ENCODE measurements at regions not wholly inside any gene's neighbourhood (a gene's known extent, or its start where the extent isn't known, plus 50 kb on each side); places are given as distances from the start of the nearest gene placed in this dataset.

DNA sequence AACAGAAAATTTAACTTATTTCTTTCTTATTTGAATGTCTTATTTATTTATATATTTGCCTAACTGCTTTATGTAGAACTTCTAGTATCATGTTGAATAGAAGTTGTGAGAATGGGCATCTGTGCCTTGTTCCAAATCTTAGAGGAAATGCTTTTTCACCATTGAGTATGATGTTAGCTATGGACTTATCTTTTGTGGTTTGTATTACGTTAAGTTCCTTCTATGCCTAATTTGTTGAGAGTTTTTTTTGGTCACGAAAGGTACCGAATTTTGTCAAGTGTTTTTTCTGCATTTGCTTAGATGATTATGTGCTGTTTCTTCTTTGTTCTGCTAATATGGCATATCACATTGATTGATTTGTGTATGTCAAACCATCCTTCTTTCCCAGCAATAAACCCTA, 161.0 kb upstream of the TRIM24 start:
- no peak for DNase-seq
- TF ChIP-seq, protein P1, sequence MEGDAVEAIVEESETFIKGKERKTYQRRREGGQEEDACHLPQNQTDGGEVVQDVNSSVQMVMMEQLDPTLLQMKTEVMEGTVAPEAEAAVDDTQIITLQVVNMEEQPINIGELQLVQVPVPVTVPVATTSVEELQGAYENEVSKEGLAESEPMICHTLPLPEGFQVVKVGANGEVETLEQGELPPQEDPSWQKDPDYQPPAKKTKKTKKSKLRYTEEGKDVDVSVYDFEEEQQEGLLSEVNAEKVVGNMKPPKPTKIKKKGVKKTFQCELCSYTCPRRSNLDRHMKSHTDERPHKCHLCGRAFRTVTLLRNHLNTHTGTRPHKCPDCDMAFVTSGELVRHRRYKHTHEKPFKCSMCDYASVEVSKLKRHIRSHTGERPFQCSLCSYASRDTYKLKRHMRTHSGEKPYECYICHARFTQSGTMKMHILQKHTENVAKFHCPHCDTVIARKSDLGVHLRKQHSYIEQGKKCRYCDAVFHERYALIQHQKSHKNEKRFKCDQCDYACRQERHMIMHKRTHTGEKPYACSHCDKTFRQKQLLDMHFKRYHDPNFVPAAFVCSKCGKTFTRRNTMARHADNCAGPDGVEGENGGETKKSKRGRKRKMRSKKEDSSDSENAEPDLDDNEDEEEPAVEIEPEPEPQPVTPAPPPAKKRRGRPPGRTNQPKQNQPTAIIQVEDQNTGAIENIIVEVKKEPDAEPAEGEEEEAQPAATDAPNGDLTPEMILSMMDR (IDR thresholded peaks at IDR 0.05), result no peak
- no peak overlapping the region for H3K27ac Mint-ChIP-seq
- no peaks in the 10 kb centered on the region for H3K9me3 Mint-ChIP-seq
- H3K36me3 Mint-ChIP-seq (ENCODE audit: low read depth), result no peaks in the 10 kb centered on the region
- no peaks in the 10 kb centered on the region for H3K4me1 Mint-ChIP-seq
- no peaks in the 10 kb centered on the region for H3K27me3 Mint-ChIP-seq (ENCODE audit: low read depth, poor library complexity)
- no peak overlapping the region for H3K4me3 Mint-ChIP-seq

DNA sequence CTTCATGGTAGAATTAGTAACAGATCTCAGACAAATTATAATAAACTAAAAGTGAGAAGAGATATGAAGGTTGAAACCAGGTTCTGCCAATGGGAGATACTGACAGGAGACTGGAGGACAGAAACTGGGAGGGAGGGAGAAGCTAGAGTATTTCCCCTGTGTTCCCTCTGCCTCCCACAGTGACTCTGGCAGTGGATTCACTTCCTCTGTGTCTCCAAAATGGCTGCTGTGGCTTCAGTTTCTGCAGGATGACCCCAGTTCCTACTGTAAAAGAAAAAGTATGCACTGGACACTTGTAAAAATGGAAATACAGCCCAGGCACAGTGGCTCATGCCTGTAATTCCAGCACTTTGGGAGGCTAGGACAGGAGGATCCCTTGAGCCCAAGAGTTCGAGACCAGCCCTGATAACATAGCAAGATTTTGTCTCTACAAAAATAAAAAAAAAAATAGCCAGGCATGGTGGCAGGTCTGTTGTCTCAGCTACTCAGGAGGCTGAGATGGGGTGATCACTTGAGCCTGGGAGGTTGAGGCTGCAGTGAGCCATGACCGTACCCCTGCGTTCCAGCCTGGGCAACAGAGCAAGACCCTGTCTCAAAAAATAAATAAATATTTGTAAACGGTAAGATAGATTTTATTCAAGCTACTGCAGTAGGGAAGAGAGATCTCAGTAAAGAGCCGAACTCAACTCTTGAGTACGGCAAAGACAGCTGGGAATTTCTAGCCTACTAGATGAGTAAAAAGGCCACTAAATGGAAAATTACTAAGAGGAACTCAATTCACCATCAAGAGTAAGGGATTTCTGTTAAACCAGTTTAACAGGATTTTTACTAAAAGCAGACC, 156.6 kb upstream of the TRIM24 start:
- H3K9me3 Mint-ChIP-seq, result no peaks in the 10 kb centered on the region

DNA sequence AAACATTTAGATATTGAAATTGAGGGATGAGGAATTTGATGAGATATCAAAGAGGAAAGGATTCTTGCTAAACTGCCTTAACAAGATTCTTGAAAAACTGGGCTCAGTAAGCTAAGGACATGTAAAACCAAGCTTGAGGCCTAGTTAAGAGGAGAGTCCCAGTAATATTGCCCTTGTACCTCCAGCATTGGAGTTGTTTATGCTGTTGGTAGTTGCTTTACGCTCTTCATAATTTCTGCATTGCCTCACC, 156.1 kb upstream of the TRIM24 start:
- TF ChIP-seq, protein P1 (IDR thresholded peaks at IDR 0.05), result no peak
- H3K36me3 Mint-ChIP-seq (ENCODE audit: low read depth), result no peaks in the 10 kb centered on the region
- H3K9me3 Mint-ChIP-seq, result no peaks in the 10 kb centered on the region
- no peaks in the 10 kb centered on the region for H3K4me1 Mint-ChIP-seq
- no peaks in the 10 kb centered on the region for H3K27me3 Mint-ChIP-seq (ENCODE audit: low read depth, poor library complexity)
- DNase-seq, result no peak
- no peak overlapping the region for H3K27ac Mint-ChIP-seq
- no peak overlapping the region for H3K4me3 Mint-ChIP-seq

More for the DNA sequence above, 156.6 kb upstream of the TRIM24 start:
- Mint-ChIP-seq H3K4me1 (no peaks in the 10 kb centered on the region), H3K4me3 (no peak overlapping the region), H3K27me3 (ENCODE audit: low read depth, poor library complexity) (no peaks in the 10 kb centered on the region), H3K36me3 (ENCODE audit: low read depth) (no peaks in the 10 kb centered on the region), H3K27ac (no peak overlapping the region)
- TF ChIP-seq, protein P1 (IDR thresholded peaks at IDR 0.05), result no peak
- DNase-seq, result no peak

DNA sequence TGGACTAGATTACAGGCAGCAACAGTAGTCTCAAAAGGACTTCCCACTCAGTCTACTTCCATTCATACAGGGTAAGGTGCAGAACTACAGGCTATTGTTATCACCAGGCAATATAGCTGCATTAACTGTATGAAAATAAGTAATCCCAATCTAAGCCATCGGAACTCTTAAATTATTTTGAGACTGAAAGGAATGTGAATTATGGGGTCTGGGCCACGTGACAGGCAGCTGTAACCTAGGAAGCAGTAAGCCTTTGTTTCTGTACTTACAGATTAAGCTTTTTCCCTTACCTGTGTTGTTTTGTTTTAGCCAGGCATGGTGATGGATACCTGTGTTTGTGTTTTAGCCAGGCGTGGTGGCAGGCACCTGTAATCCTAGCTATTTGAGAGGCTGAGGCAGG, 152.4 kb upstream of the TRIM24 start:
- H3K27ac Mint-ChIP-seq, result peak overlapping the region; percentile 32
- H3K36me3 Mint-ChIP-seq (ENCODE audit: low read depth), result no peaks in the 10 kb centered on the region

DNA sequence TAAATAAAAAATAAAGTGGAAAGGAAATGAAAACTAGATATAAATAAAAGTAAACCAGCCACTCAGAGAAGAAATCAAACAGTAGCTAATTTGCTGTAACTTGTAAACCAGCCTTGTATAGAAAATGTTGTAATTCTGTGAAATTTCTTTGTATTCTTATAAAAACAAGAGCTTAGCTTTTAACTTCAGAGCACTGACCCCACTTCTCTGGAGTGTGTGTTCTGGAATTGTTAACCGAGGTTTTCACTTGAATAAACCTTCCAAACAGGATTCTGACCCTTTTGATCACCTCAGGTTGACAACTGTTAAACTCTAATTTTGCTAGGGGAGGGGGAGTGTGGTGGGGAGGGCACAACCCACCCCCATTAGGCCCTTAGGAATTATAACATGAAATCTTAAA, 151.9 kb upstream of the TRIM24 start:
- TF ChIP-seq, protein P1 (IDR thresholded peaks at IDR 0.05), result no peak
- Mint-ChIP-seq H3K36me3 (ENCODE audit: low read depth) (no peaks in the 10 kb centered on the region), H3K27me3 (ENCODE audit: low read depth, poor library complexity) (peaks cover 8% of the 10 kb centered on the region), H3K4me1 (no peaks in the 10 kb centered on the region), H3K4me3 (no peak overlapping the region), H3K9me3 (no peaks in the 10 kb centered on the region), H3K27ac (no peak overlapping the region)
- DNase-seq, result no peak

More for the DNA sequence above, 152.4 kb upstream of the TRIM24 start:
- Mint-ChIP-seq H3K27me3 (ENCODE audit: low read depth, poor library complexity) (peaks cover 8% of the 10 kb centered on the region), H3K4me1 (no peaks in the 10 kb centered on the region), H3K4me3 (no peak overlapping the region), H3K9me3 (no peaks in the 10 kb centered on the region)
- TF ChIP-seq, protein P1 (IDR thresholded peaks at IDR 0.05), result no peak
- DNase-seq, result no peak

DNA sequence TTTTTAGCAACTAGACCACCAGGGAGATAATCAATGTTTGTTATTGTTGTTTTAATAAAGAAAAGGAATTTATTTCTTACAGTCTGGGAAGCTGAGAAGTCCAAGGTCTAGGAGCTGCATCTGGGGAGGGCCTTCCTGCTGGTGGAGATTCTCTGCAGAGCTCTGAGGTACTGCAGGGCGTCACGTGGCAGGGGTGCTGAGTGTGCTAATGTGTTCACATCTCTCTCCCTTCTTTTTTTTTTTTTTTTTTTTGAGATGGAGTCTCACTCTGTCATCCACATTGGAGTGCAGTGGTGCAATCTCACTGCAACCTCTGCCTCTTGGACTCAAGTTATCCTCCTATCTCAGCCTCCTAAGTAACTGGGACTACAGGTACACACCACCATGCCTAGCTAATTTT, 150.9 kb upstream of the TRIM24 start:
- H3K36me3 Mint-ChIP-seq (ENCODE audit: low read depth), result no peaks in the 10 kb centered on the region
- no peaks in the 10 kb centered on the region for H3K4me1 Mint-ChIP-seq
- TF ChIP-seq, protein P1 (IDR thresholded peaks at IDR 0.05), result no peak
- H3K27me3 Mint-ChIP-seq (ENCODE audit: low read depth, poor library complexity), result peaks cover 8% of the 10 kb centered on the region
- DNase-seq, result no peak
- H3K9me3 Mint-ChIP-seq, result no peaks in the 10 kb centered on the region
- no peak overlapping the region for H3K4me3 Mint-ChIP-seq
- H3K27ac Mint-ChIP-seq, result no peak overlapping the region

Measured in nephron progenitor cell (in vitro differentiated cells).